ENCODE measurements at regions not wholly inside any gene's neighbourhood (a gene's known extent, or its start where the extent isn't known, plus 50 kb on each side); places are given as distances from the start of the nearest gene placed in this dataset.

DNA sequence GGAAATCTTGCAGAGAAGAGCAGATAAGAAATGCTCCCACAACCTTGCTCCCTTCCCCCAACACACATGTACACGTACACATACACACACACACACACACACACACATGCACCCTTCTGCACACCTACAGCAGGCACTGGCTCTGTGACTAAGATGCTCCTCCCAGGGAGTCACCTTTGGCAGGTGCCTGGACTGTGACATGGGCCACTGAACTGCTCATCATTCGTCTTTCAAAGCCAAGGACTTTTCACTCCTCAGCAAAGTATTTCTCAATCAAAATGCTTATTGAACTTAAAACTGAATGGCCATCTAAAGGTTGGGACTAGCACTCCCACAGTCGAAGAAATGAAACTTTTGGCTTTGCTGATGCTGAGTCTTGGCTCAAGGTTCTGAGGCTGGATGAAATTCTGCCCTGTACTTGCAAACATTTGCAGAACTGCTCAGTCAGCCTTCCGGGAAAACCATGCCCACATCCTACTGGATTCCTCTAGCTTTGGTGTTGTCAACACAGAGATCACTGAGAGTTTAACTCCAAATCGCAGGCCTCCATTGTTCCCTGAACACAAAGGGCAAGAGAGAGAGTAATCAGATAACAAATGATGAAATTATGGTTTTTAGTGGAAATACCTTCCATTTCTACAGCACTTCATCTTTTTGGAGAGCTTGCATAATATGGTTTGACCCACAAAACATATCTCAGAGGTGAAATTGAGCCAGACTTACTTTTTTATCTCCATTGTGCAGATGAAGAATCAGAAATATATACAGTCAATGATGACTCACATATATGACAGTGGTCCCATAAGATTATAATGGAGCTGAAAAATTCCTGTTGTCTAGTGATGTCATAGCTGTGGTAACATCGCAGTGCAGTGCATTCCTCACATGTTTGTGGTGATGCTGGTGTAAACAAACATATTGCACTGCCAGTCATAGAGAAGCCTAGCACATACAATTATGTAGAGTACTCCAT is 72.4 kb upstream of the BCAR3 start:
- H3K4me1 ChIP-seq: no peaks in the 10 kb centered on the region
- no peaks in the 10 kb centered on the region for H3K9me3 ChIP-seq
- H3K27ac ChIP-seq: no peak overlapping the region
- no peak for FAIRE-seq
- 68 to 79% methylated on average over 6 of the region's 6 CpGs for WGBS, 2 donors
- no peak overlapping the region for H3K4me3 ChIP-seq
- H3K36me3 ChIP-seq: no peaks in the 10 kb centered on the region
- no peaks in the 10 kb centered on the region for H3K27me3 ChIP-seq
- intact Hi-C loops (cut with DNase I): no loop called here
- TF ChIP-seq, protein P1, sequence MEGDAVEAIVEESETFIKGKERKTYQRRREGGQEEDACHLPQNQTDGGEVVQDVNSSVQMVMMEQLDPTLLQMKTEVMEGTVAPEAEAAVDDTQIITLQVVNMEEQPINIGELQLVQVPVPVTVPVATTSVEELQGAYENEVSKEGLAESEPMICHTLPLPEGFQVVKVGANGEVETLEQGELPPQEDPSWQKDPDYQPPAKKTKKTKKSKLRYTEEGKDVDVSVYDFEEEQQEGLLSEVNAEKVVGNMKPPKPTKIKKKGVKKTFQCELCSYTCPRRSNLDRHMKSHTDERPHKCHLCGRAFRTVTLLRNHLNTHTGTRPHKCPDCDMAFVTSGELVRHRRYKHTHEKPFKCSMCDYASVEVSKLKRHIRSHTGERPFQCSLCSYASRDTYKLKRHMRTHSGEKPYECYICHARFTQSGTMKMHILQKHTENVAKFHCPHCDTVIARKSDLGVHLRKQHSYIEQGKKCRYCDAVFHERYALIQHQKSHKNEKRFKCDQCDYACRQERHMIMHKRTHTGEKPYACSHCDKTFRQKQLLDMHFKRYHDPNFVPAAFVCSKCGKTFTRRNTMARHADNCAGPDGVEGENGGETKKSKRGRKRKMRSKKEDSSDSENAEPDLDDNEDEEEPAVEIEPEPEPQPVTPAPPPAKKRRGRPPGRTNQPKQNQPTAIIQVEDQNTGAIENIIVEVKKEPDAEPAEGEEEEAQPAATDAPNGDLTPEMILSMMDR (IDR thresholded peaks at IDR 0.05): no peak
- no peak for DNase-seq
- peak in 2 of 4 donors; percentile 16 to 61 for ATAC-seq

DNA sequence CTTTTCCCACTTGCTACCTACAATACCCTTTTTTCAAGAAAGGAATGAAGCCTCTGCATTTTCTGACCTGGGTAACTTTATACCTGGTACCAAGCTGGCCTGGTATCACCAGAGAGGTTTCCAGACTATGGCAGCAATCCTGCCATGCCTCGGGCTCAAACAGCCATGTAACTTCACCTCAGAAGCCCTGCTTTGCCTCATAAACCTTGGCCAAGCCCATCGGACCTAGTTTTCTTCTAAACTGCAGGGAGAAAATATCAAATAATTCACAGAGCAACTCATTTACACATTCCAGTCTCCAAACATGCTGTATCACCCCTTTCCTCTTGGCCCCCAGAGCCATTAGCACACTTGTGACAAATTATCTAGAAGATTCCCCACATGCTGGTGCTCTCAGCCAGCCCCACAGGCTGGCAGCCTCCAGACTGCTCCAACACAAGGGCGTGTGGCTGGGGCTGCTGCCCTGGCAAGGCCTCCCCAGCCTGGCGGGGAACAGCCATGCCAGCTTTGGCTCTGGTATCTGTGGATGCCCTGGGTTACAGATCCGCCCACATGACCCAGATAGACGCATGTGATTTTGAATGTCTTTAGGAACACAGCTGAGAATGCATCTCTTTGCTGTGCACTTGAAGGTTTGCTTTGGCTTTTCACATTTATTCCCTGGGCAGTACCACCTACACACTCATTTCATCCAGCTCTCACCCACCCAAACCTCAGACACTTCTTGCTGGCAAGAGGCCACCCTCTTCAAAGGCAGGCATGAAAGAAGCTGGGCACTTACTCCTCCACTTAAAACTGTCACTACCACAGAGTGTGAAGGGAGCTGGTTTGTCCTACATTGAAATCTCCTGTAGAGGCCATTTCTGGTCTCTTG is 70.0 kb upstream of the BCAR3 start:
- ATAC-seq: no peak
- H3K27me3 ChIP-seq: no peaks in the 10 kb centered on the region
- no peak for FAIRE-seq
- WGBS, 2 donors: 88 to 89% methylated on average over 6 of the region's 6 CpGs
- no peaks in the 10 kb centered on the region for H3K4me1 ChIP-seq
- H3K9me3 ChIP-seq: no peaks in the 10 kb centered on the region
- intact Hi-C loops (cut with DNase I): no loop called here
- H3K36me3 ChIP-seq: no peaks in the 10 kb centered on the region
- TF ChIP-seq, protein P1 (IDR thresholded peaks at IDR 0.05): no peak
- DNase-seq: no peak
- H3K27ac ChIP-seq: no peak overlapping the region
- H3K4me3 ChIP-seq: no peak overlapping the region

DNA sequence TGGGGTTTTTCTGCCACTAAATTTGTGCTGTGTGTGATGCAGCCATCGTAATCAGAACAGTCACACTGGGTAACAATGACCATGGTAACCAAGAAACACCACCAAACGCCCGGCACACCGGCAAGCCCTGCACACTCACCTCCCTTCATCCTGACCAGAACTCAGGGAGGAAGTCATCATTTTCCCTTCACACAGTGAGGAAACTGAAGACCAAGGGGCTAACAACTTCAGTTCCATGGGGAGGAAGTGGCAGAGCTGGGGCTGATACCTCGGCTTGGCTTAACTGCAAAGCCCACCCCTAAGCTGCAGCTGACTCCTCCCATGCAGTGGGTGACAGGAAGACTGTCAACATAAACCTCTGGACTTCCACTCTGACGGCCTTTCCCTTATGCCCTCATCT is 69.3 kb upstream of the BCAR3 start:
- no peak overlapping the region for H3K27ac ChIP-seq
- FAIRE-seq: no peak

DNA sequence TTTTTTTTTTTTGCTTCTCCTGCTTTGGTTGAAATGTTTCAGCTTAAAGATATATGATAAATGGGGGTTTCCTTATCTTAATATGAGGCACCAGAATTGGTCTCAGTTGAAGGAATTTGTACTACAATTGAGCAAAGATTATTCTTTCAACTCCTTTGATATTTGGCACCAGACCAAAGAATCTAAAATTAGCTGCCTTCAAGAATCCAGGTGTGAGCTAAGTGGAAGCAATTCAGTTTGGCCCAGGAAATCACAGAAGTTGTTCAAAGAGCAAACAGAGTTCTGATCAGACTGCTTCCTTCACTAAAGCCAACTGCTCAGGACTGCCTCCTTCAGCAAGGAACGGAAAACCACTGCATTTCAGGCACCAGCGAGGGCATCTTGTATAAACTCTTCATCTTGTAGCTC is 68.3 kb upstream of the BCAR3 start:
- TF ChIP-seq, protein P1 (IDR thresholded peaks at IDR 0.05): no peak
- Histone ChIP-seq H3K9me3 (no peaks in the 10 kb centered on the region), H3K4me1 (no peaks in the 10 kb centered on the region), H3K36me3 (no peaks in the 10 kb centered on the region), H3K27me3 (no peaks in the 10 kb centered on the region), H3K4me3 (no peak overlapping the region), H3K27ac (no peak overlapping the region)
- peak in 2 of 4 donors; percentile 69 to 70 for ATAC-seq
- intact Hi-C loops (cut with DNase I): no loop called here
- 32 to 41% methylated on average over 2 of the region's 2 CpGs for WGBS, 2 donors
- no peak for DNase-seq
- FAIRE-seq: no peak

More for the DNA sequence above, 69.3 kb upstream of the BCAR3 start:
- Histone ChIP-seq H3K27me3 (no peaks in the 10 kb centered on the region), H3K4me3 (no peak overlapping the region), H3K36me3 (no peaks in the 10 kb centered on the region), H3K4me1 (no peaks in the 10 kb centered on the region), H3K9me3 (no peaks in the 10 kb centered on the region)
- WGBS, 2 donors: 85 to 91% methylated on average over 6 of the region's 6 CpGs
- intact Hi-C loops (cut with DNase I): no loop called here
- TF ChIP-seq, protein P1 (IDR thresholded peaks at IDR 0.05): no peak
- no peak for DNase-seq
- ATAC-seq: no peak
